ENCODE measurements at regions not wholly inside any gene's neighbourhood (a gene's known extent, or its start where the extent isn't known, plus 50 kb on each side); places are given as distances from the start of the nearest gene placed in this dataset.
"Not testable (repeated sequence)": the region's sequence is repeated elsewhere in the genome, so short reads cannot be mapped to it uniquely, and the experiment has no call there.

DNA sequence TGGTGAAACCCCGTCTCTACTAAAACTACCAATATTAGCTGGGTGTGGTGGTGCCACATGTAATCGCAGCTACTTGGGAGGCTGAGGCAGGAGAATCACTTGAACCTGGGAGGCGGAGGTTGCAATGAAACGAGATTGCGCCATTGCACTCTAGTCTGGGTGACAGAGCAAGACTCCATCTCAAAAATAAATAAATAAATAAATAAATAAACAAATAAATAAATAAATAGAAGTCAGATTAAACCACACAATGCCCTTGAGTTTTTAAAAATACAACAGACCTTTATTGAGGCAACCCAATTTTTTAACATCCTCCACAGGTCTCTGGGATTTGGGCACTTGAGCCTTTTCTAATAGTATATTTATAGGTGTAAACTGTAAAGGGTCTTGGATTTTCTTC is 167.3 kb downstream of the SEC23IP start:
- TF ChIP-seq, protein P1, sequence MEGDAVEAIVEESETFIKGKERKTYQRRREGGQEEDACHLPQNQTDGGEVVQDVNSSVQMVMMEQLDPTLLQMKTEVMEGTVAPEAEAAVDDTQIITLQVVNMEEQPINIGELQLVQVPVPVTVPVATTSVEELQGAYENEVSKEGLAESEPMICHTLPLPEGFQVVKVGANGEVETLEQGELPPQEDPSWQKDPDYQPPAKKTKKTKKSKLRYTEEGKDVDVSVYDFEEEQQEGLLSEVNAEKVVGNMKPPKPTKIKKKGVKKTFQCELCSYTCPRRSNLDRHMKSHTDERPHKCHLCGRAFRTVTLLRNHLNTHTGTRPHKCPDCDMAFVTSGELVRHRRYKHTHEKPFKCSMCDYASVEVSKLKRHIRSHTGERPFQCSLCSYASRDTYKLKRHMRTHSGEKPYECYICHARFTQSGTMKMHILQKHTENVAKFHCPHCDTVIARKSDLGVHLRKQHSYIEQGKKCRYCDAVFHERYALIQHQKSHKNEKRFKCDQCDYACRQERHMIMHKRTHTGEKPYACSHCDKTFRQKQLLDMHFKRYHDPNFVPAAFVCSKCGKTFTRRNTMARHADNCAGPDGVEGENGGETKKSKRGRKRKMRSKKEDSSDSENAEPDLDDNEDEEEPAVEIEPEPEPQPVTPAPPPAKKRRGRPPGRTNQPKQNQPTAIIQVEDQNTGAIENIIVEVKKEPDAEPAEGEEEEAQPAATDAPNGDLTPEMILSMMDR (IDR thresholded peaks at IDR 0.05), result not testable (repeated sequence)
- TF ChIP-seq EZH2 (IDR thresholded peaks at IDR 0.05; ENCODE audit: borderline replicate concordance, insufficient read depth, low read depth, low read length, poor library complexity, severe bottlenecking), result not testable (repeated sequence)
